Smooth muscle cell (in vitro differentiated cells): ENCODE measurements at regions not wholly inside any gene's neighbourhood (a gene's known extent, or its start where the extent isn't known, plus 50 kb on each side); places are given as distances from the start of the nearest gene placed in this dataset.

Experiments
- DNase-seq: peaks from one replicate; lab custom pipeline; 2025; ENCODE audit not compliant: unreplicated experiment; lab: John Stamatoyannopoulos, UW
- H2AFZ ChIP-seq: fragments of 200-600 bp; sonication (generic); 2 replicates; pipeline ENCODE4 v1.6.0; 2016; ENCODE audit warnings: antibody characterized with exemption, low read depth, mild to moderate bottlenecking
- H3F3A ChIP-seq: fragments of 200-600 bp; sonication (generic); 2 replicates; pipeline ENCODE4 v1.6.0; 2017; ENCODE audit warnings: antibody characterized with exemption, low read depth
- H3K27ac ChIP-seq: fragments of 200-600 bp; sonication (generic); 2 replicates; pipeline ENCODE4 v1.5.1; 2016; ENCODE audit warnings: low read depth, mild to moderate bottlenecking
- H3K27me3 ChIP-seq: fragments of 200-600 bp; sonication (generic); 2 replicates; pipeline ENCODE4 v1.6.1; 2016; ENCODE audit warnings: low read depth, mild to moderate bottlenecking
- H3K36me3 ChIP-seq: fragments of 200-600 bp; sonication (generic); 2 replicates; pipeline ENCODE4 v1.5.1; 2016; ENCODE audit warnings: low read depth
- H3K4me1 ChIP-seq: fragments of 200-600 bp; sonication (generic); 2 replicates; pipeline ENCODE4 v1.5.1; 2016; ENCODE audit warnings: low read depth
- H3K4me2 ChIP-seq: fragments of 200-600 bp; sonication (generic); 2 replicates; pipeline ENCODE4 v1.6.0; 2016; ENCODE audit warnings: mild to moderate bottlenecking
- H3K4me3 ChIP-seq: fragments of 200-600 bp; sonication (generic); 2 replicates; pipeline ENCODE4 v1.5.1; 2016; ENCODE audit warnings: mild to moderate bottlenecking
- H3K79me2 ChIP-seq: fragments of 200-600 bp; sonication (generic); 2 replicates; pipeline ENCODE4 v1.6.0; 2016; ENCODE audit warnings: low read depth, mild to moderate bottlenecking
- H3K9ac ChIP-seq: fragments of 200-600 bp; sonication (generic); 2 replicates; pipeline ENCODE4 v1.6.0; 2016; ENCODE audit warnings: low read depth
- H3K9me3 ChIP-seq: fragments of 200-600 bp; sonication (generic); replicated peaks from 2 replicates; pipeline ENCODE4 v1.5.1; 2016; ENCODE audit warnings: low read depth
- H4K20me1 ChIP-seq: fragments of 200-600 bp; sonication (generic); 2 replicates; pipeline ENCODE4 v1.6.0; 2016; ENCODE audit warnings: low read depth
- CTCF ChIP-seq: fragments of 200-600 bp; sonication (generic); IDR thresholded peaks from 2 replicates; pipeline ENCODE4 v1.5.1; 2017; ENCODE audit warnings: borderline replicate concordance, mild to moderate bottlenecking, antibody characterized with exemption; ENCODE audit not compliant: insufficient read depth, poor library complexity, severe bottlenecking
- WGBS: methylation state at CpG from one replicate; pipeline ENCODE4 v1.1.7; 2016; ENCODE audit warnings: low lambda C conversion rate; 5-methylcytosine and 5-hydroxymethylcytosine counted together

DNA sequence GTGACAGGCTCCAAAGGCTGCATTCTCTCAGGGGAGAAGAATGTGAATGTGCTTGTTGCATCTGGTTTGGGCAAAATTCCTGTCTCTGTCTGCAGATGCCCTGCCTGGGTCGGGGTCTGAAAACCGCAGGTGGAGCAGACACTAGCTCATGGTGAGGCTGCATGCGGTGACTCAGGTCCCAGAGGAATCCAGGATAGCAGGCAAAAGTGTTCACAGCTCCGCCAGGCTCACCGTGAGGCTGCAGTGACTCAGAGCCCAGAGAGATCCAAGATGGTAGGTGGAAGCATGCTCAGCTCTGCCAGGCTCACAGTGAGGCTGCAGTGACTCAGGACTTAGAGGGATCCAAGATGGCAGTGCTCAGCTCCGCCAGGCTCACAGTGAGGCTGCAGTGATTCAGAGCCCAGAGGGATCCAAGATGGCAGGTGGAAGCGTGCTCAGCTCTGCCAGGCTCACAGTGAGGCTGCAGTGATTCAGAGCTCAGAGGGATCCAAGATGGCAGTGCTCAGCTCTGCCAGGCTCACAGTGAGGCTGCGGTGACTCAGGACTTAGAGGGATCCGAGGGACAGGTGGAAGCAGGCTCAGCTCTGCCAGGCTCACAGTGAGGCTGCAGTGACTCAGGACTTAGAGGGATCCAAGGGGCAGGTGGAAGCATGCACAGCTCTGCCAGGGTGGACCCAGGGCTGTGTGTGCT is 200.5 kb downstream of the ACKR3 start:
- no peaks in the 10 kb centered on the region for H3K36me3 ChIP-seq
- peak overlapping the region; percentile 41 for H3K9ac ChIP-seq
- H3K27ac ChIP-seq: peak overlapping the region; percentile 94
- no peak for TF ChIP-seq CTCF
- H3K4me1 ChIP-seq: peaks cover 11% of the 10 kb centered on the region
- peak; percentile 23 for DNase-seq
- H3K4me3 ChIP-seq: no peak overlapping the region
- H3K9me3 ChIP-seq: no peaks in the 10 kb centered on the region
- no peaks in the 10 kb centered on the region for H4K20me1 ChIP-seq
- no peak overlapping the region for H2AFZ ChIP-seq
- no peaks in the 10 kb centered on the region for H3K27me3 ChIP-seq
- no peaks in the 10 kb centered on the region for H3K79me2 ChIP-seq
- peak overlapping the region; percentile 17 for H3K4me2 ChIP-seq
- H3F3A ChIP-seq: peaks cover 23% of the 10 kb centered on the region
- WGBS: 39% methylated on average over 9 of the region's 9 CpGs

GRCh38 chr2:236772220-236772837 is 202.7 kb downstream of the ACKR3 start:
- Histone ChIP-seq H3K4me3 (no peak overlapping the region), H3K79me2 (peaks cover 2% of the 10 kb centered on the region), H3K9me3 (no peaks in the 10 kb centered on the region), H3K4me2 (no peak overlapping the region), H3K9ac (no peak overlapping the region), H3F3A (peaks cover 22% of the 10 kb centered on the region), H3K36me3 (no peaks in the 10 kb centered on the region), H4K20me1 (no peaks in the 10 kb centered on the region), H3K27ac (peak overlapping the region; percentile 95), H3K27me3 (no peaks in the 10 kb centered on the region), H2AFZ (no peak overlapping the region), H3K4me1 (peaks cover 4% of the 10 kb centered on the region)
- DNase-seq: no peak
- no peak for TF ChIP-seq CTCF
- WGBS: 76% methylated on average over 17 of the region's 17 CpGs

DNA sequence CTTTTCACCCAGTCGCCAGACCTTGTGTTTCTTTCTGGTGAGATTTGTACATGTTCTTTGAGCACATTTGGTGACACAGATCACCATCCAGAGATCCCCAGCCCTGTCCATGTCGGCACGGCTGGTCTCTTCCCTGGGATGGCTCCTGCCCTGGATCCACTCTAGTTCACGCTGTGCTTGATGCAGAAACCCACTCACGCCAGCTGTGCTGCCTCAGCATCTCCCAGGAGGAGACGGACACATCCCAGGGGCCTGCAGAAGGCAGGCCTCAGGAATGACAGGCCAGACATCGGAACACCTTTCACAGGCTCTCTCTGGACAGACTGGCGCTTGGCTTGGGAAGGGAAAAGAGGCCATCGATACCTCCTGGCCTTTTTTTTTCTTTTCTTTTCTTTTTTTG is 203.6 kb downstream of the ACKR3 start:
- Histone ChIP-seq H3K9me3 (no peaks in the 10 kb centered on the region), H3K36me3 (no peaks in the 10 kb centered on the region), H3K4me2 (peak overlapping the region; percentile 70), H4K20me1 (no peaks in the 10 kb centered on the region), H3K4me3 (no peak overlapping the region), H3K27me3 (no peaks in the 10 kb centered on the region), H3F3A (peaks cover 22% of the 10 kb centered on the region), H3K9ac (peak overlapping the region; percentile 75), H2AFZ (no peak overlapping the region), H3K27ac (peak overlapping the region; percentile 95), H3K79me2 (peaks cover 11% of the 10 kb centered on the region), H3K4me1 (peaks cover 4% of the 10 kb centered on the region)
- 67% methylated on average over 9 of the region's 9 CpGs for WGBS
- TF ChIP-seq CTCF: no peak
- DNase-seq: no peak
